ENCODE measurements at regions not wholly inside any gene's neighbourhood (a gene's known extent, or its start where the extent isn't known, plus 50 kb on each side); places are given as distances from the start of the nearest gene placed in this dataset.

DNA sequence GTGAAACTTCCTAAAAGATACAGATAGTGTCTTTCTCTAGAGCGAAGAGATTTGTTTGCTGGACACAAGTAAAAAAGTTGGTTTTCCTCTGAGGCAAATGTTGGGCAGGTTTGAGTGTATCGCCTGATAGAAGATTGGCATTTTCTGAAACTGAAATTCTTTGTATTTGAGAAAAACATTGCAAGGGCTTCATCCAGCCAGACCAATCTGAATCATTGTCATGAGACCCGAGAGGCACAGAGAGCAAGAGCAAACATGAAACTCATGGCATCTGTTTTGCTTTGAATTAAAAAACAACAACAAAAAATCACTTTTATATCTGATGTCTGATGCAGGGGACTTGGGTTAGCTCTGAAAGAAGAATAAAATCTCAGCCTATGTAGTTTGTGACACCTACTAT, 379.3 kb upstream of the NCAM2 start:
- TF ChIP-seq EZH2 (IDR thresholded peaks at IDR 0.05; ENCODE audit: insufficient read depth, poor library complexity, severe bottlenecking) = no peak
- TF ChIP-seq EZH2phosphoT487 (IDR thresholded peaks at IDR 0.05; ENCODE audit: insufficient read depth, low read depth) = no peak
